Epithelial cell of proximal tubule (primary cell): ENCODE measurements at regions not wholly inside any gene's neighbourhood (a gene's known extent, or its start where the extent isn't known, plus 50 kb on each side); places are given as distances from the start of the nearest gene placed in this dataset.
"Not testable (repeated sequence)": the region's sequence is repeated elsewhere in the genome, so short reads cannot be mapped to it uniquely, and the experiment has no call there.

Experiments
- DNase-seq: peaks from one replicate; pipeline ENCODE4 v3.0.0-alpha.2; 2011; ENCODE audit warnings: low read depth
- H3K4me3 ChIP-seq: 2 replicates; pipeline ENCODE4 v1.5.1; 2011; ENCODE audit warnings: low read depth, mild to moderate bottlenecking, low read length
- TF ChIP-seq, protein P1 (sequence below): conservative IDR thresholded peaks from 2 replicates; pipeline ENCODE4 v1.5.1; 2012; ENCODE audit warnings: low read depth, mild to moderate bottlenecking, low read length

- no peak for DNase-seq
- TF ChIP-seq, protein P1, sequence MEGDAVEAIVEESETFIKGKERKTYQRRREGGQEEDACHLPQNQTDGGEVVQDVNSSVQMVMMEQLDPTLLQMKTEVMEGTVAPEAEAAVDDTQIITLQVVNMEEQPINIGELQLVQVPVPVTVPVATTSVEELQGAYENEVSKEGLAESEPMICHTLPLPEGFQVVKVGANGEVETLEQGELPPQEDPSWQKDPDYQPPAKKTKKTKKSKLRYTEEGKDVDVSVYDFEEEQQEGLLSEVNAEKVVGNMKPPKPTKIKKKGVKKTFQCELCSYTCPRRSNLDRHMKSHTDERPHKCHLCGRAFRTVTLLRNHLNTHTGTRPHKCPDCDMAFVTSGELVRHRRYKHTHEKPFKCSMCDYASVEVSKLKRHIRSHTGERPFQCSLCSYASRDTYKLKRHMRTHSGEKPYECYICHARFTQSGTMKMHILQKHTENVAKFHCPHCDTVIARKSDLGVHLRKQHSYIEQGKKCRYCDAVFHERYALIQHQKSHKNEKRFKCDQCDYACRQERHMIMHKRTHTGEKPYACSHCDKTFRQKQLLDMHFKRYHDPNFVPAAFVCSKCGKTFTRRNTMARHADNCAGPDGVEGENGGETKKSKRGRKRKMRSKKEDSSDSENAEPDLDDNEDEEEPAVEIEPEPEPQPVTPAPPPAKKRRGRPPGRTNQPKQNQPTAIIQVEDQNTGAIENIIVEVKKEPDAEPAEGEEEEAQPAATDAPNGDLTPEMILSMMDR: no peak
- H3K4me3 ChIP-seq: no peak overlapping the region
Measured at GRCh38 chr13:24986826-24987225, 109.1 kb upstream of the PABPC3 start.

GRCh38 chr13:24989959-24990358 lies 106.0 kb upstream of the PABPC3 start:
- not testable (repeated sequence) for DNase-seq, H3K4me3 ChIP-seq

DNA sequence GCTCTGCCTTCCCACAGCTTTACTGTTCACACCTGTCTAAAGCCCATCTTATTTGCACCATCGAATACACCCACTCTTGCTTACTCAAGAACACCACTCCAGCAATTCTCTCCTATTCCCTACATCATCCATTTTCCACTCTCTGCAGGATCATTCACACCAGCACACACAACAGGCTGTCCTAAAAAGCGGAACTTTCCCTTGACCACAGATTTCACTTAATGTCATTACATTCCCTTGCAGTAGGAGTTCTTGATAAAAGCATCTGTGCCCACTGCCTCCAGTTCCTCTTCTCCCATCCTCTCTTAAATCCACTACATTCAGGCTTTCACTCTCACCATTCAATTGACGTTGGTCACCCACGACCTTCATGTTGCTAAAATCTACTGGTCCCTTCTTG lies 103.0 kb upstream of the PABPC3 start:
- H3K4me3 ChIP-seq, DNase-seq: not testable (repeated sequence)

GRCh38 chr13:24995225-24995804 lies 100.6 kb upstream of the PABPC3 start:
- DNase-seq: peak; percentile 52
- TF ChIP-seq, protein P1: peak; percentile 95
- H3K4me3 ChIP-seq: no peak overlapping the region

GRCh38 chr13:24997367-24997967 lies 98.5 kb upstream of the PABPC3 start:
- no peak for DNase-seq
- H3K4me3 ChIP-seq: no peak overlapping the region
- TF ChIP-seq, protein P1: peak; percentile 70

- H3K4me3 ChIP-seq: no peak overlapping the region
- no peak for DNase-seq
- TF ChIP-seq, protein P1: no peak
Measured at GRCh38 chr13:24998433-24998832, 97.5 kb upstream of the PABPC3 start.

GRCh38 chr13:25001476-25002206 lies 94.3 kb upstream of the PABPC3 start:
- no peak overlapping the region for H3K4me3 ChIP-seq
- TF ChIP-seq, protein P1: no peak
- DNase-seq: no peak

DNA sequence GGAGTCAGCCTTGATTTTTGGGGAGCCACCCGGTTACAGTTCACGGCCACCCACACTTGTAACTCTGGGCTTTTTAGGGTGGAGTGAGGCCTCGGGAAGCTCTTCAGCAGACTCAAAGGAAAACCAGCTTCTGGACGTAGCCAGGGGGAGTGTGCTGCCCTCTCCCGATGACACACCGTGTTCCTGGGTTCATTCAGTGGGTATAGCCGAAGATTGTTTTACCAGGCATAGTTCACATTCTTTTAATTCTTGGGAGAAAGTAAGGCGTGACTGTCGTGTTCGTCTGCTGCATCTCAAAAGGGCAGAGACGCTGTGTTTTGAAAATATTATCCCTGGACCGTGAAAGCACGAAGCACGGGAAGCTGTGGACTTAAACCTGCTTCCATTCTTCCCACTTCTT lies 93.6 kb upstream of the PABPC3 start:
- TF ChIP-seq, protein P1: peak; percentile 35
- H3K4me3 ChIP-seq: not testable (repeated sequence)
- peak; percentile 69 for DNase-seq

- not testable (repeated sequence) for H3K4me3 ChIP-seq, DNase-seq
Measured at GRCh38 chr13:25004489-25004888, 91.4 kb upstream of the PABPC3 start.
